Neural cell (in vitro differentiated cells): ENCODE measurements at regions not wholly inside any gene's neighbourhood (a gene's known extent, or its start where the extent isn't known, plus 50 kb on each side); places are given as distances from the start of the nearest gene placed in this dataset.

ENCODE experiments used
- H2AFZ ChIP-seq: fragments of 200-600, 300-800 bp; sonication (generic), shearing (Covaris generic); 2 replicates; pipeline ENCODE4 v1.6.0; 2014; ENCODE audit warnings: low read depth, mild to moderate bottlenecking, antibody characterized with exemption, low read length, moderate library complexity
- H3F3A ChIP-seq: fragments of 200-600 bp; shearing (Covaris generic); 2 replicates; pipeline ENCODE4 v1.6.1; 2016; ENCODE audit warnings: mild to moderate bottlenecking, moderate library complexity, mixed read lengths, antibody characterized with exemption, low read length; ENCODE audit not compliant: insufficient read depth, poor library complexity, severe bottlenecking
- H3K27ac ChIP-seq: fragments of 200-600, 300-800 bp; sonication (generic), shearing (Covaris generic); 2 replicates; pipeline ENCODE4 v1.5.1; 2014; ENCODE audit warnings: mild to moderate bottlenecking, low read length, moderate library complexity
- H3K27me3 ChIP-seq: fragments of 300-800, 200-600 bp; sonication (generic), shearing (Covaris generic); 2 replicates; pipeline ENCODE4 v1.6.0; 2014; ENCODE audit warnings: mild to moderate bottlenecking, low read depth, low read length, moderate library complexity; ENCODE audit not compliant: insufficient read depth
- H3K36me3 ChIP-seq: fragments of 300-800, 200-600 bp; sonication (generic), shearing (Covaris generic); 2 replicates; pipeline ENCODE4 v1.5.1; 2014; ENCODE audit warnings: mild to moderate bottlenecking, antibody characterized with exemption, low read length, moderate library complexity; ENCODE audit not compliant: insufficient read depth
- H3K4me2 ChIP-seq: fragments of 300-800, 200-600 bp; sonication (generic), shearing (Covaris generic); 2 replicates; pipeline ENCODE4 v1.6.0; 2014; ENCODE audit warnings: mild to moderate bottlenecking, low read length
- H3K4me3 ChIP-seq: fragments of 300-800, 200-600 bp; sonication (generic), shearing (Covaris generic); 2 replicates; pipeline ENCODE4 v1.5.1; 2014; ENCODE audit warnings: mild to moderate bottlenecking, low read length, moderate library complexity
- H3K79me2 ChIP-seq: fragments of 200-600 bp; shearing (Covaris generic); replicated peaks from 2 replicates; pipeline ENCODE4 v1.6.0; 2014; ENCODE audit warnings: mild to moderate bottlenecking, low read length, moderate library complexity; ENCODE audit not compliant: insufficient read depth
- H3K9ac ChIP-seq: fragments of 300-800, 200-600 bp; sonication (generic), shearing (Covaris generic); 2 replicates; pipeline ENCODE4 v1.6.1; 2016; ENCODE audit warnings: mild to moderate bottlenecking, low read length, mixed read lengths
- H3K9me2 ChIP-seq: fragments of 200-600 bp; shearing (Covaris generic); 2 replicates; pipeline ENCODE4 v1.6.1; 2016; ENCODE audit warnings: mild to moderate bottlenecking, low read length, mixed read lengths; ENCODE audit not compliant: insufficient read depth
- H3K9me3 ChIP-seq: fragments of 200-600, 300-800 bp; sonication (generic), shearing (Covaris generic); 2 replicates; pipeline ENCODE4 v1.6.1; 2016; ENCODE audit warnings: mild to moderate bottlenecking, mixed run types, low read length, moderate library complexity, mixed read lengths
- H4K20me1 ChIP-seq: fragments of 200-600 bp; shearing (Covaris generic); 2 replicates; pipeline ENCODE4 v1.6.1; 2016; ENCODE audit warnings: mild to moderate bottlenecking, mixed run types; ENCODE audit not compliant: insufficient read depth
- EP300 ChIP-seq: fragments of 450-650 bp; conservative IDR thresholded peaks from 2 replicates; pipeline ENCODE4 v1.6.1; 2014; ENCODE audit warnings: antibody characterized with exemption, mild to moderate bottlenecking, moderate library complexity; ENCODE audit not compliant: poor library complexity, severe bottlenecking
- EZH2 ChIP-seq: fragments of 200-600, 300-800 bp; shearing (Covaris generic), sonication (generic); IDR thresholded peaks from 2 replicates; pipeline ENCODE4 v1.6.1; 2014; ENCODE audit warnings: antibody characterized with exemption, low read length, borderline replicate concordance, mild to moderate bottlenecking; ENCODE audit not compliant: insufficient read depth, poor library complexity, severe bottlenecking
- MXI1 ChIP-seq: fragments of 450-650 bp; conservative IDR thresholded peaks from 2 replicates; pipeline ENCODE4 v1.6.1; 2014; ENCODE audit warnings: antibody characterized with exemption, mild to moderate bottlenecking; ENCODE audit not compliant: poor library complexity, severe bottlenecking
- POLR2AphosphoS5 ChIP-seq: IDR thresholded peaks from 2 replicates; pipeline ENCODE4 v1.6.1; 2012
- RAD21 ChIP-seq: fragments of 450-650 bp; conservative IDR thresholded peaks from 2 replicates; pipeline ENCODE4 v1.6.1; 2014; ENCODE audit warnings: antibody characterized with exemption, mild to moderate bottlenecking, moderate library complexity
- SMC3 ChIP-seq: fragments of 450-650 bp; conservative IDR thresholded peaks from 2 replicates; pipeline ENCODE4 v1.6.1; 2014; ENCODE audit warnings: antibody characterized with exemption, mild to moderate bottlenecking, moderate library complexity; ENCODE audit not compliant: poor library complexity
- TAF1 ChIP-seq: IDR thresholded peaks from 2 replicates; pipeline ENCODE4 v1.6.1; 2012; ENCODE audit warnings: low read depth
- TF ChIP-seq, protein P1 (sequence below): fragments of 450-650 bp; IDR thresholded peaks from 2 replicates; pipeline ENCODE4 v1.5.1; 2014; ENCODE audit warnings: antibody characterized with exemption, mild to moderate bottlenecking, moderate library complexity; ENCODE audit not compliant: poor library complexity, severe bottlenecking
- TF ChIP-seq, protein P2 (sequence below): IDR thresholded peaks from 2 replicates; pipeline ENCODE4 v1.6.1; 2012; ENCODE audit warnings: borderline replicate concordance

DNA sequence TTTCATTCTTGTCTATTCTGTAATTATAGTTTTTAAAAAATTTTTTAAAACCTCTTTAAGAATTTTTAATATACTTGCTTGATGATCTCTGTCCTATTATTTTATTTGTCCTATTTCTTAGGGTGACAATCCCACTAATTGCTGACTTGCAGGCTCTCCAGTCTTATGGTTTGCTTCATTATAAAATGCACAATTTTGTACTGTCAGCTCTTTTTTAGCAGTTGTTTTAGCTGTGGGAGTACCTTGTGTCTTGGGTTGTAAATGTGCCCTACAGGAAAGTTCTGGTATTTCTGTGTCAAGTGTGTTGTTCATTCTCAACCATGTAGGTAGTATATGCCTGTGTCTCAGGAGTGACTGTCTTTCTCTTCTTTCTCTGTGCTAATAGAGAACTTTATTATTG is 118.2 kb upstream of the IL15 start:
- no peak overlapping the region for H2AFZ ChIP-seq

DNA sequence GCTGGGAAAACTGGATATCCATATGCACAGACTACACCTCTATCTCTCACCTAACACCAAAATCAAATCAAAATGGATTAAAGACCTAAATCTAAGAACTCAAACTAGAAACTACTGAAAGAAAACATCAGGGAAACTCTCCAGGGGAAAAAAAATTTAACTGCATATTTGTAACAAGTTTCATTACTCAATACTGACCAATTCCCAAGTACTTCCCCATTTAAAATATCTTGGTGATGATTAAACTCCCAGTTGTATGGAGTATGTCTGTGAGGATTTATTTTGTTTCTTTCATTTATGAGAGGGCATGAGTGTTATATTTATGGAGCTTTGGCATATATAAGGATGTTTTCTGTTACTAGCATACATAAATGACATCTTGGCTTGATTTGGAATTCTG is 112.3 kb upstream of the IL15 start:
- Histone ChIP-seq H2AFZ (no peak overlapping the region), H3K27me3 (no peaks in the 10 kb centered on the region), H3K27ac (no peak overlapping the region), H3K4me3 (no peak overlapping the region), H4K20me1 (no peaks in the 10 kb centered on the region), H3F3A (no peaks in the 10 kb centered on the region), H3K9ac (no peak overlapping the region), H3K9me3 (no peaks in the 10 kb centered on the region), H3K36me3 (no peaks in the 10 kb centered on the region), H3K4me2 (no peak overlapping the region), H3K9me2 (no peaks in the 10 kb centered on the region), H3K79me2 (no peaks in the 10 kb centered on the region)
- TF ChIP-seq, protein P1, sequence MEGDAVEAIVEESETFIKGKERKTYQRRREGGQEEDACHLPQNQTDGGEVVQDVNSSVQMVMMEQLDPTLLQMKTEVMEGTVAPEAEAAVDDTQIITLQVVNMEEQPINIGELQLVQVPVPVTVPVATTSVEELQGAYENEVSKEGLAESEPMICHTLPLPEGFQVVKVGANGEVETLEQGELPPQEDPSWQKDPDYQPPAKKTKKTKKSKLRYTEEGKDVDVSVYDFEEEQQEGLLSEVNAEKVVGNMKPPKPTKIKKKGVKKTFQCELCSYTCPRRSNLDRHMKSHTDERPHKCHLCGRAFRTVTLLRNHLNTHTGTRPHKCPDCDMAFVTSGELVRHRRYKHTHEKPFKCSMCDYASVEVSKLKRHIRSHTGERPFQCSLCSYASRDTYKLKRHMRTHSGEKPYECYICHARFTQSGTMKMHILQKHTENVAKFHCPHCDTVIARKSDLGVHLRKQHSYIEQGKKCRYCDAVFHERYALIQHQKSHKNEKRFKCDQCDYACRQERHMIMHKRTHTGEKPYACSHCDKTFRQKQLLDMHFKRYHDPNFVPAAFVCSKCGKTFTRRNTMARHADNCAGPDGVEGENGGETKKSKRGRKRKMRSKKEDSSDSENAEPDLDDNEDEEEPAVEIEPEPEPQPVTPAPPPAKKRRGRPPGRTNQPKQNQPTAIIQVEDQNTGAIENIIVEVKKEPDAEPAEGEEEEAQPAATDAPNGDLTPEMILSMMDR = no peak
- TF ChIP-seq RAD21 (no peak), POLR2AphosphoS5 (no peak), SMC3 (no peak), EZH2 (no peak), MXI1 (no peak), EP300 (no peak)
- TF ChIP-seq, protein P2, sequence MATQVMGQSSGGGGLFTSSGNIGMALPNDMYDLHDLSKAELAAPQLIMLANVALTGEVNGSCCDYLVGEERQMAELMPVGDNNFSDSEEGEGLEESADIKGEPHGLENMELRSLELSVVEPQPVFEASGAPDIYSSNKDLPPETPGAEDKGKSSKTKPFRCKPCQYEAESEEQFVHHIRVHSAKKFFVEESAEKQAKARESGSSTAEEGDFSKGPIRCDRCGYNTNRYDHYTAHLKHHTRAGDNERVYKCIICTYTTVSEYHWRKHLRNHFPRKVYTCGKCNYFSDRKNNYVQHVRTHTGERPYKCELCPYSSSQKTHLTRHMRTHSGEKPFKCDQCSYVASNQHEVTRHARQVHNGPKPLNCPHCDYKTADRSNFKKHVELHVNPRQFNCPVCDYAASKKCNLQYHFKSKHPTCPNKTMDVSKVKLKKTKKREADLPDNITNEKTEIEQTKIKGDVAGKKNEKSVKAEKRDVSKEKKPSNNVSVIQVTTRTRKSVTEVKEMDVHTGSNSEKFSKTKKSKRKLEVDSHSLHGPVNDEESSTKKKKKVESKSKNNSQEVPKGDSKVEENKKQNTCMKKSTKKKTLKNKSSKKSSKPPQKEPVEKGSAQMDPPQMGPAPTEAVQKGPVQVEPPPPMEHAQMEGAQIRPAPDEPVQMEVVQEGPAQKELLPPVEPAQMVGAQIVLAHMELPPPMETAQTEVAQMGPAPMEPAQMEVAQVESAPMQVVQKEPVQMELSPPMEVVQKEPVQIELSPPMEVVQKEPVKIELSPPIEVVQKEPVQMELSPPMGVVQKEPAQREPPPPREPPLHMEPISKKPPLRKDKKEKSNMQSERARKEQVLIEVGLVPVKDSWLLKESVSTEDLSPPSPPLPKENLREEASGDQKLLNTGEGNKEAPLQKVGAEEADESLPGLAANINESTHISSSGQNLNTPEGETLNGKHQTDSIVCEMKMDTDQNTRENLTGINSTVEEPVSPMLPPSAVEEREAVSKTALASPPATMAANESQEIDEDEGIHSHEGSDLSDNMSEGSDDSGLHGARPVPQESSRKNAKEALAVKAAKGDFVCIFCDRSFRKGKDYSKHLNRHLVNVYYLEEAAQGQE = no peak

More for the DNA sequence above, 118.2 kb upstream of the IL15 start:
- Histone ChIP-seq H3K27me3 (no peaks in the 10 kb centered on the region), H4K20me1 (no peaks in the 10 kb centered on the region), H3K79me2 (no peaks in the 10 kb centered on the region), H3K36me3 (no peaks in the 10 kb centered on the region), H3K4me2 (no peak overlapping the region), H3K4me3 (no peak overlapping the region), H3K9me2 (no peaks in the 10 kb centered on the region), H3K9ac (no peak overlapping the region), H3K9me3 (no peaks in the 10 kb centered on the region), H3K27ac (no peak overlapping the region), H3F3A (no peaks in the 10 kb centered on the region)
- no peak for TF ChIP-seq RAD21
- TF ChIP-seq POLR2AphosphoS5 = no peak
- TF ChIP-seq, protein P2 = no peak
- TF ChIP-seq SMC3 = no peak
- TF ChIP-seq EZH2 = no peak
- no peak for TF ChIP-seq EP300
- TF ChIP-seq TAF1 = no peak
- TF ChIP-seq, protein P1 = no peak
- no peak for TF ChIP-seq MXI1
